Common myeloid progenitor, CD34-positive (primary cell): ENCODE measurements at regions not wholly inside any gene's neighbourhood (a gene's known extent, or its start where the extent isn't known, plus 50 kb on each side); places are given as distances from the start of the nearest gene placed in this dataset.
"Not testable (repeated sequence)": the region's sequence is repeated elsewhere in the genome, so short reads cannot be mapped to it uniquely, and the experiment has no call there.

Experiments used
- CTCF ChIA-PET: fragments of 350-600 bp; sonication (Branson Sonifier 250); formaldehyde crosslinking; loops from one replicate; lab custom pipeline; 2021; ENCODE audit warnings: antibody characterized with exemption; lab: Charles Lee
- POLR2A ChIA-PET: fragments of 350-600 bp; sonication (Branson Sonifier 250); formaldehyde crosslinking; loops from one replicate; lab custom pipeline; 2021; ENCODE audit warnings: antibody characterized with exemption; lab: Charles Lee
- DNase-seq, 3 donors: peaks; one replicate each; pipeline versions ENCODE4 v3.0.0 to v3.0.0-alpha.2; 2013
- H3K27ac ChIP-seq, 2 experiments: 1 replicate in 1 of 2; 2 replicates in 1 of 2; pipeline ENCODE4 v1.7.0; 2013; ENCODE audit warnings: inconsistent platforms in 2 of 2, low read length in 2 of 2, mild to moderate bottlenecking in 2 of 2, low read depth in 1 of 2, moderate library complexity in 1 of 2; ENCODE audit not compliant: severe bottlenecking in 2 of 2, insufficient read depth in 1 of 2, poor library complexity in 1 of 2
- H3K27me3 ChIP-seq, 5 experiments: replicated peaks in 2 of 5; 1 replicate in 3 of 5; 2 replicates in 2 of 5; pipeline versions ENCODE4 v1.6.1 to v1.7.0; 2013; ENCODE audit warnings: low read length in 4 of 5, mild to moderate bottlenecking in 2 of 5, moderate library complexity in 2 of 5, inconsistent platforms in 1 of 5; ENCODE audit not compliant: insufficient read depth in 5 of 5, control insufficient read depth in 4 of 5
- H3K36me3 ChIP-seq, 4 experiments: 1 replicate in 2 of 4; 2 replicates in 2 of 4; pipeline versions ENCODE4 v1.6.1 to v1.7.0; 2013; ENCODE audit warnings: low read length in 3 of 4, control low read depth in 1 of 4, mild to moderate bottlenecking in 1 of 4; ENCODE audit not compliant: control insufficient read depth in 4 of 4, insufficient read depth in 4 of 4
- H3K4me1 ChIP-seq, 4 experiments: 1 replicate in 3 of 4; 2 replicates in 1 of 4; pipeline versions ENCODE4 v1.6.1 to v1.7.1; 2013; ENCODE audit warnings: low read length in 3 of 4, mild to moderate bottlenecking in 3 of 4, control low read depth in 1 of 4, inconsistent platforms in 1 of 4, moderate library complexity in 1 of 4; ENCODE audit not compliant: control insufficient read depth in 4 of 4, insufficient read depth in 4 of 4; ENCODE audit errors: control extremely low read depth in 1 of 4
- H3K4me3 ChIP-seq, 7 experiments: 1 replicate in 4 of 7; 2 replicates in 3 of 7; pipeline versions ENCODE4 v1.5.1 to v1.7.0; 2013; ENCODE audit warnings: mild to moderate bottlenecking in 7 of 7, low read length in 6 of 7, moderate library complexity in 6 of 7, inconsistent platforms in 2 of 7, low read depth in 2 of 7, control low read depth in 1 of 7; ENCODE audit not compliant: insufficient read depth in 4 of 7, control insufficient read depth in 1 of 7; ENCODE audit errors: extremely low read depth in 1 of 7
- H3K9me3 ChIP-seq, 5 experiments: 1 replicate in 4 of 5; 2 replicates in 1 of 5; pipeline versions ENCODE4 v1.6.1 to v1.7.1; 2013; ENCODE audit warnings: low read length in 4 of 5, mild to moderate bottlenecking in 2 of 5, inconsistent platforms in 1 of 5, low read depth in 1 of 5, moderate library complexity in 1 of 5; ENCODE audit not compliant: control insufficient read depth in 4 of 5, insufficient read depth in 2 of 5; ENCODE audit errors: control extremely low read depth in 1 of 5
- WGBS: methylation state at CpG from one replicate; pipeline ENCODE4 v1.1.5; 2013; ENCODE audit not compliant: insufficient coverage; 5-methylcytosine and 5-hydroxymethylcytosine counted together

- WGBS: 86% methylated on average over 1 of the region's 4 CpGs
- H3K4me3 ChIP-seq: no peak overlapping the region
- H3K9me3 ChIP-seq: no peaks in the 10 kb centered on the region
- no peak overlapping the region for H3K27ac ChIP-seq
- ChIA-PET CTCF (no interaction called here), POLR2A (no interaction called here)
- no peaks in the 10 kb centered on the region for H3K27me3 ChIP-seq
- H3K4me1 ChIP-seq: no peaks in the 10 kb centered on the region
- no peak for DNase-seq
- no peaks in the 10 kb centered on the region for H3K36me3 ChIP-seq
These were observed 296.6 kb downstream of the MED10 start for GRCh38 chr5:6081727-6082210.

- no peak for DNase-seq
- H3K4me3 ChIP-seq: no peak overlapping the region
- no peaks in the 10 kb centered on the region for H3K9me3 ChIP-seq
- POLR2A ChIA-PET: no interaction called here
- 98% methylated on average over 8 of the region's 10 CpGs for WGBS
- H3K4me1 ChIP-seq: no peaks in the 10 kb centered on the region
- no peaks in the 10 kb centered on the region for H3K27me3 ChIP-seq
- H3K27ac ChIP-seq: no peak overlapping the region
- H3K36me3 ChIP-seq: no peaks in the 10 kb centered on the region
- CTCF ChIA-PET: no interaction called here
These were observed 297.2 kb downstream of the MED10 start for GRCh38 chr5:6080930-6081726.

GRCh38 chr5:6080436-6080835, 297.9 kb downstream of the MED10 start:
- Histone ChIP-seq H3K4me1 (no peaks in the 10 kb centered on the region), H3K27me3 (no peaks in the 10 kb centered on the region), H3K36me3 (no peaks in the 10 kb centered on the region), H3K4me3 (no peak overlapping the region), H3K27ac (no peak overlapping the region), H3K9me3 (no peaks in the 10 kb centered on the region)
- ChIA-PET CTCF (no interaction called here), POLR2A (no interaction called here)
- DNase-seq: no peak
- WGBS: 96% methylated on average over 5 of the region's 7 CpGs

GRCh38 chr5:6078881-6079280, 299.5 kb downstream of the MED10 start:
- CTCF ChIA-PET: no interaction called here
- no peak for DNase-seq
- Histone ChIP-seq H3K27me3 (no peaks in the 10 kb centered on the region), H3K9me3 (no peaks in the 10 kb centered on the region), H3K36me3 (no peaks in the 10 kb centered on the region), H3K27ac (no peak overlapping the region), H3K4me3 (no peak overlapping the region), H3K4me1 (no peaks in the 10 kb centered on the region)
- 100% methylated on average over 1 of the region's 5 CpGs for WGBS
- POLR2A ChIA-PET: no interaction called here

GRCh38 chr5:6076341-6077239, 301.8 kb downstream of the MED10 start:
- H3K4me1 ChIP-seq: no peaks in the 10 kb centered on the region
- no peak overlapping the region for H3K4me3 ChIP-seq
- WGBS: 86% methylated on average over 7 of the region's 7 CpGs
- POLR2A ChIA-PET: no interaction called here
- DNase-seq: no peak
- H3K9me3 ChIP-seq: no peaks in the 10 kb centered on the region
- CTCF ChIA-PET: no interaction called here
- no peaks in the 10 kb centered on the region for H3K36me3 ChIP-seq
- no peak overlapping the region for H3K27ac ChIP-seq
- H3K27me3 ChIP-seq: no peaks in the 10 kb centered on the region

- POLR2A ChIA-PET, H3K27me3 ChIP-seq, H3K4me3 ChIP-seq, DNase-seq, H3K9me3 ChIP-seq, CTCF ChIA-PET, H3K36me3 ChIP-seq, H3K4me1 ChIP-seq, H3K27ac ChIP-seq: not testable (repeated sequence)
- WGBS: 100% methylated on average over 3 of the region's 4 CpGs
These were observed 305.9 kb downstream of the MED10 start for GRCh38 chr5:6072488-6072887.
